GOT3 (cell line): ENCODE measurements at regions not wholly inside any gene's neighbourhood (a gene's known extent, or its start where the extent isn't known, plus 50 kb on each side); places are given as distances from the start of the nearest gene placed in this dataset.

ENCODE experiments used
- DNase-seq: peaks from one replicate; lab custom pipeline; 2025; ENCODE audit warnings: mixed read lengths; lab: John Stamatoyannopoulos, UW

GRCh38 chr18:6650747-6651146, 78.8 kb upstream of the ARHGAP28 start:
- DNase-seq: no peak

GRCh38 chr18:6652098-6652497, 77.4 kb upstream of the ARHGAP28 start:
- DNase-seq: no peak

- no peak for DNase-seq
Measured at GRCh38 chr18:6653880-6654279, 75.6 kb upstream of the ARHGAP28 start.

- DNase-seq: no peak
Measured at GRCh38 chr18:6659963-6660725, 69.4 kb upstream of the ARHGAP28 start.

- DNase-seq: no peak
Measured at GRCh38 chr18:6661692-6662415, 67.7 kb upstream of the ARHGAP28 start.

GRCh38 chr18:6666012-6666685, 63.4 kb upstream of the ARHGAP28 start:
- no peak for DNase-seq

GRCh38 chr18:6668836-6669235, 60.7 kb upstream of the ARHGAP28 start:
- no peak for DNase-seq

GRCh38 chr18:6672821-6673308, 56.7 kb upstream of the ARHGAP28 start:
- no peak for DNase-seq

- DNase-seq: no peak
Measured at GRCh38 chr18:6677086-6677485, 52.4 kb upstream of the ARHGAP28 start.

GRCh38 chr18:6679201-6679600, 50.3 kb upstream of the ARHGAP28 start:
- no peak for DNase-seq
